GM18498 (cell line): ENCODE measurements at regions not wholly inside any gene's neighbourhood (a gene's known extent, or its start where the extent isn't known, plus 50 kb on each side); places are given as distances from the start of the nearest gene placed in this dataset.
"Not testable (repeated sequence)": the region's sequence is repeated elsewhere in the genome, so short reads cannot be mapped to it uniquely, and the experiment has no call there.

Source experiments
- ATAC-seq: cut with Tn5 transposase; IDR thresholded peaks from one replicate; pipeline ENCODE4 v1.9.1; 2021; ENCODE audit warnings: mild to moderate bottlenecking, moderate library complexity; ENCODE audit not compliant: unreplicated experiment

GRCh38 chr7:25069900-25070443 is 55.1 kb downstream of the CYCS start:
- no peak for ATAC-seq

- ATAC-seq: no peak
Measured at GRCh38 chr7:25068502-25069213, 56.4 kb downstream of the CYCS start.

- ATAC-seq: no peak
Measured at GRCh38 chr7:25067726-25068501, 57.1 kb downstream of the CYCS start.

GRCh38 chr7:25066253-25066652 is 58.8 kb downstream of the CYCS start:
- ATAC-seq: no peak

- no peak for ATAC-seq
Measured at GRCh38 chr7:25062380-25062779, 62.7 kb downstream of the CYCS start.

- no peak for ATAC-seq
Measured at GRCh38 chr7:25060487-25061055, 64.5 kb downstream of the CYCS start.

- no peak for ATAC-seq
Measured at GRCh38 chr7:25059576-25059975, 65.5 kb downstream of the CYCS start.

- ATAC-seq: no peak
Measured at GRCh38 chr7:25056368-25056767, 68.7 kb downstream of the CYCS start.

- no peak for ATAC-seq
Measured at GRCh38 chr7:25055520-25056220, 69.4 kb downstream of the CYCS start.

- no peak for ATAC-seq
Measured at GRCh38 chr7:25054819-25055519, 70.1 kb downstream of the CYCS start.

GRCh38 chr7:25050223-25050622 is 70.2 kb upstream of the OSBPL3 start:
- no peak for ATAC-seq

GRCh38 chr7:25048444-25048834 is 68.5 kb upstream of the OSBPL3 start:
- no peak for ATAC-seq

GRCh38 chr7:25047571-25048443 is 67.8 kb upstream of the OSBPL3 start:
- ATAC-seq: not testable (repeated sequence)

- no peak for ATAC-seq
Measured at GRCh38 chr7:25037325-25037724, 57.3 kb upstream of the OSBPL3 start.

GRCh38 chr7:25035274-25035673 is 55.3 kb upstream of the OSBPL3 start:
- no peak for ATAC-seq

GRCh38 chr7:25034136-25034535 is 54.2 kb upstream of the OSBPL3 start:
- no peak for ATAC-seq

- no peak for ATAC-seq
Measured at GRCh38 chr7:25032774-25033743, 53.1 kb upstream of the OSBPL3 start.

- peak; percentile 46 for ATAC-seq
Measured at GRCh38 chr7:25031432-25031831, 51.5 kb upstream of the OSBPL3 start.
